DMS53 treated with DMSO at 0.1 percent for 48 hours (cell line): ENCODE measurements at regions not wholly inside any gene's neighbourhood (a gene's known extent, or its start where the extent isn't known, plus 50 kb on each side); places are given as distances from the start of the nearest gene placed in this dataset.

Source experiments
- DNase-seq: peaks from one replicate; lab custom pipeline; 2025; ENCODE audit not compliant: unreplicated experiment; lab: John Stamatoyannopoulos, UW

GRCh38 chr3:124397088-124397487 lies 333.2 kb upstream of the UMPS start:
- no peak for DNase-seq

GRCh38 chr3:124398594-124398993 lies 331.7 kb upstream of the UMPS start:
- DNase-seq = no peak

- no peak for DNase-seq
Observed at GRCh38 chr3:124401843-124402242, 328.4 kb upstream of the UMPS start.

- no peak for DNase-seq
Observed at GRCh38 chr3:124402791-124403190, 327.5 kb upstream of the UMPS start.

- no peak for DNase-seq
Observed at GRCh38 chr3:124404621-124405020, 325.6 kb upstream of the UMPS start.

- DNase-seq = no peak
Observed at GRCh38 chr3:124407260-124407659, 323.0 kb upstream of the UMPS start.

GRCh38 chr3:124409650-124410275 lies 320.5 kb upstream of the UMPS start:
- no peak for DNase-seq

GRCh38 chr3:124410471-124410870 lies 319.8 kb upstream of the UMPS start:
- DNase-seq = no peak

- no peak for DNase-seq
Observed at GRCh38 chr3:124411728-124412127, 318.5 kb upstream of the UMPS start.

GRCh38 chr3:124412644-124413043 lies 317.6 kb upstream of the UMPS start:
- DNase-seq = no peak

GRCh38 chr3:124413393-124413792 lies 316.9 kb upstream of the UMPS start:
- DNase-seq = no peak

GRCh38 chr3:124413989-124414598 lies 316.2 kb upstream of the UMPS start:
- no peak for DNase-seq

GRCh38 chr3:124415446-124415960 lies 314.7 kb upstream of the UMPS start:
- DNase-seq = no peak

GRCh38 chr3:124419303-124419702 lies 310.9 kb upstream of the UMPS start:
- DNase-seq = no peak

GRCh38 chr3:124420392-124420791 lies 309.9 kb upstream of the UMPS start:
- DNase-seq = no peak

- no peak for DNase-seq
Observed at GRCh38 chr3:124422805-124423204, 307.4 kb upstream of the UMPS start.

GRCh38 chr3:124424396-124424795 lies 305.9 kb upstream of the UMPS start:
- no peak for DNase-seq

- DNase-seq = no peak
Observed at GRCh38 chr3:124425972-124426371, 304.3 kb upstream of the UMPS start.

- DNase-seq = no peak
Observed at GRCh38 chr3:124428372-124429128, 301.7 kb upstream of the UMPS start.

GRCh38 chr3:124429129-124429815 lies 301.0 kb upstream of the UMPS start:
- DNase-seq = peak; percentile 75

GRCh38 chr3:124431331-124431994 lies 298.8 kb upstream of the UMPS start:
- no peak for DNase-seq
